K562 (cell line): ENCODE measurements at regions not wholly inside any gene's neighbourhood (a gene's known extent, or its start where the extent isn't known, plus 50 kb on each side); places are given as distances from the start of the nearest gene placed in this dataset.

Source experiments
- ATF4 ChIP-seq: fragments of 450-650 bp; formaldehyde crosslinking; IDR thresholded peaks from 2 replicates; pipeline ENCODE4 v1.4.0; 2022; ENCODE audit warnings: mild to moderate bottlenecking, moderate library complexity
- CTCF ChIP-seq, 3 experiments: IDR thresholded peaks in 2 of 3; conservative IDR thresholded peaks in 1 of 3; 2 replicates each; pipeline ENCODE4 v1.5.1; 2011 to 2012; ENCODE audit warnings: low read length in 3 of 3, mild to moderate bottlenecking in 3 of 3, control low read depth in 2 of 3, improper control_type of control experiment in 1 of 3, inconsistent platforms in 1 of 3, low read depth in 1 of 3, mixed read lengths in 1 of 3, moderate library complexity in 1 of 3; ENCODE audit not compliant: insufficient read depth in 2 of 3
- GTF2F1 ChIP-seq: IDR thresholded peaks from 2 replicates; pipeline ENCODE4 v1.6.1; 2011; ENCODE audit warnings: low read depth, low read length, improper control_type of control experiment
- HOMEZ ChIP-seq: fragments of 250-450 bp; sonication (Bioruptor Pico); IDR thresholded peaks from 2 replicates; pipeline ENCODE4 v1.4.0; 2020; ENCODE audit warnings: mild to moderate bottlenecking, moderate library complexity
- JUN ChIP-seq, 2 experiments: sonication (generic) in 1 of 2; formaldehyde crosslinking in 1 of 2; IDR thresholded peaks; 2 replicates each; pipeline versions ENCODE4 v1.6.1 to v1.8.0; 2012 to 2022; ENCODE audit warnings: borderline replicate concordance in 2 of 2, mild to moderate bottlenecking in 2 of 2, improper control_type of control experiment in 1 of 2, low read depth in 1 of 2, low read length in 1 of 2, missing genetic modification reagents in 1 of 2
- KDM1A ChIP-seq, 2 experiments: fragments of 450-650 bp; IDR thresholded peaks; 2 replicates each; pipeline ENCODE4 v1.6.1; 2016; ENCODE audit warnings: mild to moderate bottlenecking in 2 of 2
- MAX ChIP-seq: sonication (generic); formaldehyde crosslinking; IDR thresholded peaks from 2 replicates; pipeline ENCODE4 v1.9.0; 2022; ENCODE audit warnings: mild to moderate bottlenecking, missing genetic modification reagents
- MCM2 ChIP-seq: fragments of 450-650 bp; IDR thresholded peaks from 2 replicates; pipeline ENCODE4 v1.6.1; 2017; ENCODE audit warnings: low read depth, mild to moderate bottlenecking
- U2AF2 ChIP-seq: fragments of 200-400 bp; formaldehyde crosslinking; optimal IDR thresholded peaks from 2 replicates; pipeline ENCODE3; 2017; ENCODE audit warnings: low read depth, mild to moderate bottlenecking, low read length
- ZFP36 ChIP-seq: fragments of 150-350 bp; IDR thresholded peaks from 2 replicates; pipeline ENCODE4 v1.6.1; 2018; ENCODE audit warnings: low read length, low read depth; ENCODE audit not compliant: partially characterized antibody
- ZNF696 ChIP-seq: fragments of 250-450 bp; sonication (Bioruptor Pico); conservative IDR thresholded peaks from 2 replicates; pipeline ENCODE4 v1.4.0; 2020; ENCODE audit warnings: mild to moderate bottlenecking, moderate library complexity

- no peak for TF ChIP-seq U2AF2
- no peak for TF ChIP-seq HOMEZ
- no peak for TF ChIP-seq MAX
- no peak for TF ChIP-seq KDM1A (IDR thresholded peaks at IDR 0.05)
- TF ChIP-seq CTCF (IDR thresholded peaks at IDR 0.05 in 2 of 3, conservative IDR thresholded peaks at IDR 0.05 in 1 of 3; ENCODE audit: insufficient read depth in 2 of 3, low read depth in 1 of 3, low read length in 3 of 3) = no peak
- TF ChIP-seq JUN (IDR thresholded peaks at IDR 0.05; ENCODE audit: borderline replicate concordance, low read depth, low read length) = no peak
- TF ChIP-seq JUN (CRISPR knock-in tag; IDR thresholded peaks at IDR 0.05; ENCODE audit: borderline replicate concordance) = no peak
- TF ChIP-seq MCM2 = no peak
- no peak for TF ChIP-seq ZNF696 (CRISPR knock-in tag)
- no peak for TF ChIP-seq ATF4 (CRISPR knock-in tag)
- TF ChIP-seq GTF2F1 = no peak
- no peak for TF ChIP-seq ZFP36
Observed at GRCh38 chr1:199728345-199728744, 299.2 kb upstream of the NR5A2 start.
